ENCODE measurements at regions not wholly inside any gene's neighbourhood (a gene's known extent, or its start where the extent isn't known, plus 50 kb on each side); places are given as distances from the start of the nearest gene placed in this dataset.

GRCh38 chr11:128290106-128290840 lies 297.1 kb downstream of the ETS1 start (continued):
- peak; percentile 71 to 89 (median 85) for TF ChIP-seq CTCF (IDR thresholded peaks at IDR 0.05 in 2 of 3, conservative IDR thresholded peaks at IDR 0.05 in 1 of 3; ENCODE audit: control insufficient read depth in 2 of 3, extremely low read depth in 1 of 3, insufficient read depth in 1 of 3, low read depth in 3 of 3, low read length in 3 of 3)
- TF ChIP-seq ZNF592 (IDR thresholded peaks at IDR 0.05): no peak
- TF ChIP-seq KLF5 (IDR thresholded peaks at IDR 0.05; ENCODE audit: partially characterized antibody): no peak
- TF ChIP-seq RFX5 (IDR thresholded peaks at IDR 0.05; ENCODE audit: low read depth, low read length): no peak
- peak; percentile 42 for TF ChIP-seq SP1 (IDR thresholded peaks at IDR 0.05; ENCODE audit: low read depth, low read length)
- peak; percentile 98 for TF ChIP-seq SMC3 (IDR thresholded peaks at IDR 0.05; ENCODE audit: borderline replicate concordance, low read length)
- TF ChIP-seq CHD2 (IDR thresholded peaks at IDR 0.05; ENCODE audit: borderline replicate concordance, low read depth, low read length): 0 out of 2 replicates have a peak, but pooled peaks have one; percentile 28
- TF ChIP-seq BCL11A (IDR thresholded peaks at IDR 0.05; ENCODE audit: low read depth, low read length): no peak
- TF ChIP-seq NRF1 (conservative IDR thresholded peaks at IDR 0.05; ENCODE audit: low read depth, low read length): no peak
- TF ChIP-seq PML (IDR thresholded peaks at IDR 0.05; ENCODE audit: low read length): no peak; the same call in 1 of the 2 replicates
- TF ChIP-seq CBFB (IDR thresholded peaks at IDR 0.05; ENCODE audit: low read depth): peak; percentile 28; the same call in 1 of the 2 replicates
- no peak; the same call in 1 of the 2 replicates for TF ChIP-seq ZNF207 (IDR thresholded peaks at IDR 0.05; ENCODE audit: borderline replicate concordance)
- 0 out of 2 replicates have a peak, but pooled peaks have one; percentile 4 for TF ChIP-seq ZNF24 (IDR thresholded peaks at IDR 0.05)
- TF ChIP-seq JUNB (IDR thresholded peaks at IDR 0.05): no peak
- TF ChIP-seq TARDBP (IDR thresholded peaks at IDR 0.05; ENCODE audit: borderline replicate concordance): no peak
- TF ChIP-seq ZBED1 (IDR thresholded peaks at IDR 0.05; ENCODE audit: borderline replicate concordance): no peak
- TF ChIP-seq EGR1 (IDR thresholded peaks at IDR 0.05; ENCODE audit: borderline replicate concordance in 1 of 2, low read depth in 2 of 2, low read length in 2 of 2): no peak
- TF ChIP-seq CREM (IDR thresholded peaks at IDR 0.05; ENCODE audit: low read depth): no peak; the same call in 1 of the 2 replicates
- TF ChIP-seq RBBP5 (conservative IDR thresholded peaks at IDR 0.05): no peak
- TF ChIP-seq TCF12 (IDR thresholded peaks at IDR 0.05; ENCODE audit: low read depth, low read length): 0 out of 2 replicates have a peak, but pooled peaks have one; percentile 49
- no peak for TF ChIP-seq ZBTB33 (IDR thresholded peaks at IDR 0.05)
- peak; percentile 63; the same call in 1 of the 2 replicates for TF ChIP-seq POLR2AphosphoS5 (IDR thresholded peaks at IDR 0.05; ENCODE audit: low read length)
- no peak for TF ChIP-seq HSF1 (IDR thresholded peaks at IDR 0.05; ENCODE audit: low read depth, low read length)

Measured in GM12878 (cell line).